ENCODE measurements at regions not wholly inside any gene's neighbourhood (a gene's known extent, or its start where the extent isn't known, plus 50 kb on each side); places are given as distances from the start of the nearest gene placed in this dataset.

DNA sequence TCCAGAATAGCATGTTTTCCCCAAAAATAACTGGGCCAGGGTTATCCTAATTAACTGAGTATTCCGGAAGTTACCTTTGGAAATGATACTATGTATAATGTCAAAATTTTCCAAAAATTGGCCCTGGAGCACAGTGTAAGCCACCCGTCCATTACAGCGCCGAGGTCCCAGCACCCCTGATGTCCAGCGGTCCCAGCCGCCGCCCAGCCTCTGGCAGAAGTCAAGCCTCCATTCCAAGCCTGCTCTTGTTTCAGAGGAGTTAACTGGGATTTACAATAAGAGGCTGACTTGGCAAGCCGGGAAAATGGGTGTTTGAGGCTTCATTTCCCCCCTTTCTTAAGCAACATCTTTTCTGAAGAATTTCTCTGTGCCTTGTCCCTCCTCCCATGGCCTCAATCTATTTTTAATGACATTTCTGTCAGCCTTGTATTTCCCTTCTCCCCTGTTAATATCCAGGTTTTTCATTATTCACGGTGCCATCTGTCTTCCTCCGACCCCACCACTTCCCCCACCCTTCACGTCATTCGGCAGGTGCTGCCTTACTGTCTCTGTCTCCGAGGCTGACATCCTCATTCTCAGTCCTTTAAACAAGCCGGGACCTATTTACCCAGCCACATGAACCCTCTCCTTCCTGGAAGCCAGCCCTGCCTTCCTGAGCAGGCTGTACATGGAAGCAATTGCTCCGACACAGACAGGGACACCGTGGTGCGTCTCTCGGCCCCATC, 490.9 kb downstream of the NPHP4 start:
- TF ChIP-seq, protein P1, sequence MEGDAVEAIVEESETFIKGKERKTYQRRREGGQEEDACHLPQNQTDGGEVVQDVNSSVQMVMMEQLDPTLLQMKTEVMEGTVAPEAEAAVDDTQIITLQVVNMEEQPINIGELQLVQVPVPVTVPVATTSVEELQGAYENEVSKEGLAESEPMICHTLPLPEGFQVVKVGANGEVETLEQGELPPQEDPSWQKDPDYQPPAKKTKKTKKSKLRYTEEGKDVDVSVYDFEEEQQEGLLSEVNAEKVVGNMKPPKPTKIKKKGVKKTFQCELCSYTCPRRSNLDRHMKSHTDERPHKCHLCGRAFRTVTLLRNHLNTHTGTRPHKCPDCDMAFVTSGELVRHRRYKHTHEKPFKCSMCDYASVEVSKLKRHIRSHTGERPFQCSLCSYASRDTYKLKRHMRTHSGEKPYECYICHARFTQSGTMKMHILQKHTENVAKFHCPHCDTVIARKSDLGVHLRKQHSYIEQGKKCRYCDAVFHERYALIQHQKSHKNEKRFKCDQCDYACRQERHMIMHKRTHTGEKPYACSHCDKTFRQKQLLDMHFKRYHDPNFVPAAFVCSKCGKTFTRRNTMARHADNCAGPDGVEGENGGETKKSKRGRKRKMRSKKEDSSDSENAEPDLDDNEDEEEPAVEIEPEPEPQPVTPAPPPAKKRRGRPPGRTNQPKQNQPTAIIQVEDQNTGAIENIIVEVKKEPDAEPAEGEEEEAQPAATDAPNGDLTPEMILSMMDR (IDR thresholded peaks at IDR 0.05; ENCODE audit: unreplicated experiment) = no peak
- CTCF ChIA-PET = no interaction called here
- H3K27me3 Mint-ChIP-seq (ENCODE audit: unreplicated experiment) = peaks cover 11% of the 10 kb centered on the region
- H3K36me3 Mint-ChIP-seq (ENCODE audit: insufficient read depth, unreplicated experiment) = no peaks in the 10 kb centered on the region
- H3K4me1 Mint-ChIP-seq (ENCODE audit: low read depth, unreplicated experiment) = no peaks in the 10 kb centered on the region
- H3K27ac Mint-ChIP-seq (ENCODE audit: unreplicated experiment) = no peak overlapping the region
- H3K4me3 Mint-ChIP-seq (ENCODE audit: low read depth, unreplicated experiment) = no peak overlapping the region
- no TSS peak for BruUV-seq (replicated peaks)
- DNase-seq = no peak
- H3K9me3 Mint-ChIP-seq (ENCODE audit: low read depth, unreplicated experiment) = no peaks in the 10 kb centered on the region
- intact Hi-C loops (cut with micrococcal nuclease; ENCODE audit: unreplicated experiment) = no loop called here

DNA sequence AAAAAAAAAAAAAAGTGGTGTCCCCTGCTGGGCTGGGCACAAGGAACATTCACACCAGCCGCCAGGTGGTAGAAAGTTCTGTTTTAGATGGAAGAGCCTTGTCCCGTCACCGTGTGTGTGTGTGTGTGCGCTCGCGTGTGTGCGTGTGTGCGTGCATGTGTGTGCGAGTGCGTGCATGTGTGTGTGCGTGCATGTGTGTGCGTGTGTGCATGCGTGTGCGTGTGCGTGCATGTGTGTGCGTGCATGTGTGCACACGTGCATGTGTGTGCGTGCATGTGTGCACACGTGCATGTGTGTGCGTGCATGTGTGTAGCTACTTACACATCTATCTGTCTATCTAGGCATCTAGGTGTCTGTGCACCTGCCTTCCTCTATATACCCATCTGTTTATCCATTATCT, 491.7 kb downstream of the NPHP4 start:
- BruUV-seq (replicated peaks) = no TSS peak
- Mint-ChIP-seq H3K4me3 (ENCODE audit: low read depth, unreplicated experiment) (no peak overlapping the region), H3K9me3 (ENCODE audit: low read depth, unreplicated experiment) (no peaks in the 10 kb centered on the region), H3K27me3 (ENCODE audit: unreplicated experiment) (peaks cover 17% of the 10 kb centered on the region), H3K4me1 (ENCODE audit: low read depth, unreplicated experiment) (no peaks in the 10 kb centered on the region), H3K36me3 (ENCODE audit: insufficient read depth, unreplicated experiment) (no peaks in the 10 kb centered on the region), H3K27ac (ENCODE audit: unreplicated experiment) (no peak overlapping the region)
- DNase-seq = no peak
- TF ChIP-seq, protein P1 (IDR thresholded peaks at IDR 0.05; ENCODE audit: unreplicated experiment) = no peak
- intact Hi-C loops (cut with micrococcal nuclease; ENCODE audit: unreplicated experiment) = no loop called here
- CTCF ChIA-PET = no interaction called here

DNA sequence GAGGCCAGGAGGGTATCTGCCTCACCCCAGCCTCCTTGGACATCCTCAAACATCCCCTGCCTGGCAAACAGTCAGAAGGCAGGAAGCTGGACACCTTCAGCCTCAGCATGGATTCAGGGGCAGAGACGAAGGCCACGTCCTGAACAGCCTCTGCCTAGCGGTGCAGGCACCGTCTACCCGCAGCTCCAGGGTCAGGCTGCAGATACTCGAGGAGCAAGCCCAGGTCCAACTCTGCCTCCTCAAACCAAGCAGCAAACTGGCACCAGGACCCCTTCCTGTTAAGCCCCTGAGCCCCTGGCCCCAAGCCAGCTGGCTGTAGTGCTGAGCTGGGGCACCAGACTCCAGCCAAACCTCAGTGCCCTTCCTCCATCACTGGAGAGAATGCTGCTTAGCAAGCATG, 494.7 kb downstream of the NPHP4 start:
- Mint-ChIP-seq H3K36me3 (ENCODE audit: insufficient read depth, unreplicated experiment) (no peaks in the 10 kb centered on the region), H3K4me3 (ENCODE audit: low read depth, unreplicated experiment) (no peak overlapping the region), H3K27me3 (ENCODE audit: unreplicated experiment) (peaks cover 41% of the 10 kb centered on the region), H3K4me1 (ENCODE audit: low read depth, unreplicated experiment) (no peaks in the 10 kb centered on the region), H3K27ac (ENCODE audit: unreplicated experiment) (no peak overlapping the region), H3K9me3 (ENCODE audit: low read depth, unreplicated experiment) (no peaks in the 10 kb centered on the region)
- TF ChIP-seq, protein P1 (IDR thresholded peaks at IDR 0.05; ENCODE audit: unreplicated experiment) = no peak
- CTCF ChIA-PET = no interaction called here
- intact Hi-C loops (cut with micrococcal nuclease; ENCODE audit: unreplicated experiment) = no loop called here
- no peak for DNase-seq
- BruUV-seq (replicated peaks) = no TSS peak

DNA sequence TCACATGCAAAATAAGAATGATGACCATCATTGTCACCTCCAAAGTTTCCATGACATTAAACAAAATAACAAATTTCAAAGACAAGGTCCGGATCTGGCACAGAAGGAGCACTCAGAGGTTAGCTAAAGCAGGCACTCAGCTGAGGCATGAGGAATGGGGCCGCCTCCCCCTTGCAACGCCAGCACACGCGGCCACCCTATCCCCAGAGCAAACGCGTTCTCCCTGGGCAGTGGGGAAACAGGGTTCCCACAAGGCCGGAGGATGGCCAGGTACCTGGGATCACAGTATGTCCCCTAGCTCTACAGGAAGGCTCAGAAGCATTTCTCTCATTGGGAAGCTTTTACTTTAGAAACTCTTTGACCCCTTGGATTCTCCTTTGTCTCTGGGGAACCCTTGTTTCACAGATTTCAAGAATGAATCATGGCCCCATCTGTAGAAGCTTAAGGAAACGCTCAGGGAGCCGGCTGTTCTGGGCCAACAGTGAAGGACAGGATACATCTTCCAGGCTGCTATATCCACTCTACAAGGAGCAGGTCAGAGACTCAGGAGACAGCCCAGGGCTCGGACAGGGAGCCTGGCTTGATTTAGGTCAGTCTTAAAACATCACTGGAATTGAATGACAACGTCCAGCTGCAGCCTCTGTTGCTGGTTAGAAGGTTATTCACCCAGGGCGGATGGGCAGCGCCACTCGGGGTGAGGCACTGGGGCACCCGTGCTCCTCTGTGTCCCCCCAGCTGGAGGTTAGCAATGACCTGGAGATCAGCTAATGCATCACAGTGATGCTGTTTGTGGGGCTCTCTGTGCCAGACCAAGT, 496.4 kb downstream of the NPHP4 start:
- Mint-ChIP-seq H3K27me3 (ENCODE audit: unreplicated experiment) (peaks cover 41% of the 10 kb centered on the region), H3K9me3 (ENCODE audit: low read depth, unreplicated experiment) (no peaks in the 10 kb centered on the region), H3K36me3 (ENCODE audit: insufficient read depth, unreplicated experiment) (no peaks in the 10 kb centered on the region), H3K27ac (ENCODE audit: unreplicated experiment) (no peak overlapping the region), H3K4me3 (ENCODE audit: low read depth, unreplicated experiment) (no peak overlapping the region), H3K4me1 (ENCODE audit: low read depth, unreplicated experiment) (no peaks in the 10 kb centered on the region)
- CTCF ChIA-PET = no interaction called here
- intact Hi-C loops (cut with micrococcal nuclease; ENCODE audit: unreplicated experiment) = no loop called here
- DNase-seq = no peak
- TF ChIP-seq, protein P1 (IDR thresholded peaks at IDR 0.05; ENCODE audit: unreplicated experiment) = no peak
- BruUV-seq (replicated peaks) = no TSS peak
